Stimulated activated CD4-positive, alpha-beta T cell treated with anti-CD3 and anti-CD28 coated beads, Interleukin-1b, Interleukin-23, amount 100 ng/mL, for 48 hours (primary cell): ENCODE measurements at regions not wholly inside any gene's neighbourhood (a gene's known extent, or its start where the extent isn't known, plus 50 kb on each side); places are given as distances from the start of the nearest gene placed in this dataset.
"Not testable (repeated sequence)": the region's sequence is repeated elsewhere in the genome, so short reads cannot be mapped to it uniquely, and the experiment has no call there.

ENCODE experiments used
- DNase-seq: peaks from one replicate; pipeline ENCODE4 v3.0.0-alpha.2; 2020

- DNase-seq = no peak
Observed at GRCh38 chr5:17989567-17990563, 355.6 kb downstream of the TAF11L14 start.

DNA sequence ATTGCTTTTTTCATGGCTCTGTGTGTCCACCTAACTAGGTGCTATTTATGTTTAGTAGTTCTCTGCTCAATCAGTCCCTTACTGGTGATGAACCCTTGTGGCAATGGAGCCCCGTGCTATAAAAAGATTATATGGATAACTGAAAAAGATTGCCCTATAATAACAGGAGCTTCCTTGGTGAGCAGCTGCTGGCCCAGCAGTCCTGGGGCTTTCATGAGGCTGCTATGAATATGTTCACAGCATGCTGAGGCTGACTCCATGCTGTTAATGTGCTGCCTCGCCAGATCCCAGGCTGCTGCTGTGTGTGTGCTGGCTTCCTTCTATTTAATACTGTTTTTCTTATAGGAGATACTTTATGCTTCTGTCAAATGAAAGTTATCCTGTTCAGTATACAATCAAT, 357.5 kb downstream of the TAF11L14 start:
- no peak for DNase-seq

DNA sequence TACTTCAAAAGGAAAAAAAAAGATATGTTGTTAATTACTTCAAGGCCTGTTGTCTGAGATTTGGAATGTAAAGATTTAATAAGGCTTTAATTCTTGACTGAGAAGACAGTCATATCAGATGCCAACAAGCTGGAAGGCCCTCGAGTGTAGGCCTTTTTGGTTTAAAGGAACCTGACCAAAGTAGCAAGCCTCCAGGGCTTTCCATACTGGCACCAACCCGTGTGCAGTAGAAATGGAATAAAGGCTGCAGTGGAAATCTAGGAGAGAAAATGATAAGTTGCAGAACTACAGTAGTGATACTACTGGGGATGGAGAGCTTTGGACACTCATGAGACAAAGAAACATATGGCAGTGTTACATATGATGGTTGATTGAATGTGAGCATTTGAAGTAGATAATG, 358.0 kb downstream of the TAF11L14 start:
- no peak for DNase-seq

- DNase-seq = no peak
Observed at GRCh38 chr5:17995997-17996396, 361.7 kb downstream of the TAF11L14 start.

DNA sequence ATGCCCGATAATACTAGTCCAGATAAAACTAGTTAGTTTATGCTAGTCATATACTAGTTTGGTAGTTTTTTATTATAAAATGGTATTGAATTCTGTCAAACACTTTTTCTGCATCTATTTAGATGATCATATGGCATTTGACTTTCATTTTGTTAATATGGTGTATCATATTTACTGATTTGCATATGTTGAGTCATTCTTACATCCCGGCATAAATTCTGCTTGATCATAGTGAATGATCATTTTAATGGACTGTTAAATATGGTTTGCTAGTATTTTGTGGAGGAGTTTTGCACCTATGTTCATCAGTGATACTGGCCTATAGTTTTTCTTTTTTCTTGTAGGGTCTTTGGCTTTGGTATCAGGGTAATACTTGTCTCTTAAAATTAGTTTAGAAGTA, 365.6 kb downstream of the TAF11L14 start:
- DNase-seq = no peak

DNA sequence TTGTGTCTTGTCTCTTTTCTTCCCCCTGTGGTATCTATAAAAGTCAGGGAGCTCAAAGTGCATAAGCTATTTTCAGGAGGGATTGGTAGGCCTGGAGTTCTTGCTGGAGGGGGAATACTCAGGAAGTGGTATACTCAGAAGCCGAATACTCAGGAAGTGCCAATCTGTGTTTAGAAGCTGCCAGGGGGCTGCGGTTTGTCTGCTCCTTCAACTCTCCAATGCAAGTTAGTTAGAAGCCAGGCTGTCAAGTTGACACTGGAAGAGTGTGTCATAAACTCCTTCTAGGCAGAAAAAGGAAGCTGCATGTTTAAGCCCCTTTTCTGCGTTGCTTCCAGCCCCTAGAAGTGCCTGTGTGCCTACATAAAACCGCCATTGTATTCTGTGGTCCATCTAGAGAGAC, 366.5 kb downstream of the TAF11L14 start:
- DNase-seq = no peak

GRCh38 chr5:18003312-18003711, 369.1 kb downstream of the TAF11L14 start:
- no peak for DNase-seq

DNA sequence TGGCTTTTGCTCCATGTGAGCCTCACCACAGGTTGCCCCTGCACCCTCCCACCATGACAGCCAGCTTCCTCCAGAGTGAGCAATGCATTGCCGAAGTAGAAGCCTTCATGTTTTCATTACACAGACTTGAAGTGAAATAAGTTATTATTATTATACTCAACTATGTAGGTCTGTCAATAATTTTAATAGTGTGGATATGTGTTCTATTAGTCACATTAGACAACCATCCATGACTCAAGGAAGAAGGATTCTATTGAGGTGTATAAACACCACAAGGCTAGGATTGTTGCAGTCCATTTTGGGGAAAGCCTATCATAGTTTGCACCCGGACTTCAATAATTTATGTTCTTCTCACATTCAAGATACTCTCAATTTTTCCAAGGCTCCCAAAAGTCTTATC, 369.5 kb downstream of the TAF11L14 start:
- DNase-seq = no peak

- DNase-seq = not testable (repeated sequence)
Observed at GRCh38 chr5:18006235-18006634, 372.0 kb downstream of the TAF11L14 start.

GRCh38 chr5:18008940-18009339, 374.7 kb downstream of the TAF11L14 start:
- DNase-seq = no peak

DNA sequence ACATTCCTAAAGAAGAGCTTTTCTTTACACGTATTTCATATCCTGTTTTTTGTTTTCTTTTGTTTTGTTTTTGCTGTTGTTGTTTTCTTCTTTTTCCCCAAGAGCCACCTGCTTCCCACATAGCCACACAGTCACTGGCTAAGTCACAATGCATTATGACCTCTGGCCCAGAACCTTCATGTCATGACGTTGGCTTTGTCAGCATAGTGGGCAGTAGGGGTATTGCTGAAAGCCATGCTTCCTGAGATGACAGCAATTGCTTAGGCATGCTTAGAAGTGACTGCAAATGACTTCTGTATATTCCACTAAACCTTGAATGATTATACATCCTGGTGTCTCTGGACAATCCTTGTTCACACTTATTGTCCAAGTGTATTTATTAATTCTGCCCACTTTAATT, 375.8 kb downstream of the TAF11L14 start:
- DNase-seq = no peak

- no peak for DNase-seq
Observed at GRCh38 chr5:18018472-18018871, 384.2 kb downstream of the TAF11L14 start.

DNA sequence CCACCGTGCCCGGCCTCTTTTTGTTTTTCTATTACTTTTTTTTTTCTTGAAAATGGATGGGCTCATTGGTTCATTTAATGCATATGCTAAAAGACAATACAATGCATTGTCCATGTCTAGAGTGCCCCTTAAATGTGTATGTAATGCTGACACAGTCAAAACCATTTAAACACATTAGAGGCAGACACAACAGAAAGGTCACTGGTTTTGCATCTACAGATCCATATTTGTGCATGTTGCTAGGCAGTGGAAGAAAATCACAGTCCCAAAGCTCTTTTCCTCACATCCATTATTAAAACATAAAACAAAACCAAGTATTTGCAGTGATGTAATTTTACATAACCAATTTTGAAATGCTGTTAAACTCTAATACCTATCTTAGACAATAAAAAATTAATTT, 389.0 kb downstream of the TAF11L14 start:
- no peak for DNase-seq

DNA sequence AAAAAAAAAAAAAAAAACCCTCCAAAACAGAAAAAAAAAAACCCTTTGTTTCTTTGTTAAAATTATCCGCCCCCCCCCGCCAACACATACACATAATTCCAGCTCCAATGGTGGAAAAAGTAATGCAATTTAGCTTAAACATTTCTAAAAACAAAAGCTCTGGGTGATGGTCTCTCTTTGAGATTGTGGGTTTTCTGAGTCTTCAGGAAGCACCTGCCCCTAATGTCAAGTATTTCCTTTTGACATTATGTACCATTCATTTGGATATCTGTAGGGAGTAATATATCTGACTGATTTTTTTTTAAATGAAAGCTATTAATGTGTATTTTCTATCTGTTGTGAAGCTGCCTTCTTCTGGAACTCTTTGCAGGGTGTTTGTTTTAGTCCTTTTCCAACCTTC, 389.7 kb downstream of the TAF11L14 start:
- no peak for DNase-seq

DNA sequence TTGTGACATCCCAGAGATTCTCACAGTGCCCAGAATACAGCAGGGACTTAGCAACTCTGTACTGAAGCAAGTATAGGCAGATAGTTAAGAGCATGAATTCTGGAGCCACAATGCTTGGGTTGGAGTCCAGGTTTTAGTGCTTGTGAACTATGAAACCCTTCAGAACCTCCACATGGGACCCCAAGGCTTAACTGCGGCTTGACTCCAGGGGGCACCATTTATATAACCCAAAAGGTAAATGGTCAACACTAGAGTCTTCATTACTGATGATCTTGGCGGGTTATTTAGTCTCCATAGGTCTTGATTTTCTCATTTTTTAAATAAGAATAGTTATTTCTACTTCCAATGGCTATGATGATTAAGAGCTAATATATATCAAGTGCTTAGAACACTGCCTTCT, 390.3 kb downstream of the TAF11L14 start:
- DNase-seq = no peak

DNA sequence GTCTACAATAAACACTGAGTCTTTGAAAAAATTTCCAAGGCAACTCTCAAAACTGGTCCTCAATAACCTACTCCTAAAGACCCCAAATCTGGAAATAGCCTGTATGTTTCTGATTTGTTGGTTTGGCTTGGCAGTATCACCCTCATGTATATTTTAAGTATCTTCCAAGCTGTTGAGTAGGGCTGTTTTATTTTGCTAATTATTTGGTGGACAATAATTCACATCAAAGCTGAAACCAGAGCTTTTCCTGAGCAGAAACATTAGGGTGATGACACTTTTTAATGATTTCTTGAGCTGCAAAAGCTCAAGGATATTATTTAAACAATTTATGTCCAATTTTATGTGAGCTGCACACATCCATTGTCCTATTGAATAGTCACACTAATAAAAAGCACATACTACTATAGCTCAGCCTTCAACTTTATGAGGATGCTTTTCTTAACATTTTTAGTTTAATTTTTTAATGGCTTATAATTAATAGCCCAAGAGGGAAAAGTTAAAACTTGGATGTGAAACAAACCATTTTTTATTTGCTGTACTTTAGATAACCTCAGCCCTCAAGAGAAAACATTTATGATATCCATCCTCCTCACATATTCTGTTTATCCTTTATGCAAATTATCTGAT, 393.1 kb downstream of the TAF11L14 start:
- no peak for DNase-seq

DNA sequence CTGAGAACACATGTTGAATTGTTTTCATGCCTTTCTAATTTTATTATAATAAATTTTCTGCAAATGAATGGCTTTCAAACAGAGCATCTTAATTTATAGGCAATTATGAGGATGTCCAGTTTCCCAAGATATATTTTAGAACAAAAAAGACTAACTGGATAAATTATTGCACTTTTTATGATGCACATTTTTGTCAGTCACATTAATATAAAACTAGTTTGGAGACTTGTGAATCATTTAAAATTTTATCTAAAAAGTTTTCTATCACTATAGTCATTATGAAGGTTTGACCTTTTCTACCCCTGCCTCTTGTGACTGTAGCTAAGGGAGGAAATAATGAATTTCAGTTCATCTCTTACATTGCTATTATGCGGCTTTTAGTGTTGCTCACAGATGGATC, 393.8 kb downstream of the TAF11L14 start:
- no peak for DNase-seq

DNA sequence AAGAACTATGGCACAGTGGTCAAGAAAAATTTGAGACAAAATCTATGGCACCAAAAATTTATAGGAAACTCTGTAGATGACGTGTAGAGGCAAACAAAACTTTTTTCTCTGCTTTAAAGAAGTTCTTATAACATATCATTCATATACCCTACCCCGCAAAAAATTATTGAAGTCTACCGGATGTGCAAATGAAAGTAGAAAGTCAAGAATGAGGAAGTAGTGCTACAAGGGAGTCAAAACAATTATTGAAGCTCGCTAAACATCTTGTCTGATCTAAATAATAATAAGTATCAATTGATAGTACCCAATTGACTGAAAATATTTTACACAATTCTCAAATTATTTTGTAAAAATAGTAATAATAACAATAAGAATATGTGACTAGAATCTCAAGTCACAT, 398.5 kb downstream of the TAF11L14 start:
- DNase-seq = no peak

- no peak for DNase-seq
Observed at GRCh38 chr5:18036531-18036930, 402.3 kb downstream of the TAF11L14 start.

DNA sequence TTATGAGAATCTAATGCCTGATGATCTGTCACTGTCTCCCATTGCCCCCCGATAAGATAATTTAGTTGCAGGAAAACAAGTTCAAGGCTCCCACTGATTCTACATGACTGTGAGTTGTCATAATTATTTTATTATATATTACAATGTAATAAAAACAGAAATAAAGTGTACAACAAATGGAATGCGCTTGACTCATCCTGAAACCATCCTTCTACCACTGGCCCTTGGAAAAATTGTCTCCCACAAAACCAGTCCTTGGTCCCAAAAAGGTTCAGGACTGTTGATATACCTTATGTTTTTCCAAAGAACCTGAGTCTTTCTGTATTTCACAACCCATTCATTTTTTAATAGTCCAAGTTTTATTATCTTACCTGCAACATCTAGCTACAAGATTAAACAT, 403.5 kb downstream of the TAF11L14 start:
- no peak for DNase-seq

- no peak for DNase-seq
Observed at GRCh38 chr5:18043344-18043743, 409.1 kb downstream of the TAF11L14 start.

DNA sequence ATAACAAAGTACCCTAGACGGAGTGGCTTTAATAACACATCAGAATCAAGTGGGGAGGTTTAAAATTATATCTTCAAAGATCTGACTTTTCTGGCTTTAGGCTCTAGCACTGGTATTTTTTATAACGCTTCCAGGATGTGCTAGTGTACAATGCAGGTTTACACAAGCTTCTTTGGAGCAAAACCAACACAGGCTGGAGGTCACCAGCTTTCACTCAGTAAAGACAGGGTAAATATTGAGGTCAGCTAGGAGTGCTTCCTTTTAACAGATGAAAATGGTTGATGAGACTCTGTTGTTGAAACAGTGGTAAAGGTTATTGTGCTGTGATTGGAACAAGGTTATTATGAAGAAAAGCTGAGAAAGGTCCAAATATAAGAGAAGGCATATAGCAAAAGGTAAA, 414.2 kb downstream of the TAF11L14 start:
- DNase-seq = no peak

GRCh38 chr5:18050345-18050744, 416.1 kb downstream of the TAF11L14 start:
- DNase-seq = no peak

DNA sequence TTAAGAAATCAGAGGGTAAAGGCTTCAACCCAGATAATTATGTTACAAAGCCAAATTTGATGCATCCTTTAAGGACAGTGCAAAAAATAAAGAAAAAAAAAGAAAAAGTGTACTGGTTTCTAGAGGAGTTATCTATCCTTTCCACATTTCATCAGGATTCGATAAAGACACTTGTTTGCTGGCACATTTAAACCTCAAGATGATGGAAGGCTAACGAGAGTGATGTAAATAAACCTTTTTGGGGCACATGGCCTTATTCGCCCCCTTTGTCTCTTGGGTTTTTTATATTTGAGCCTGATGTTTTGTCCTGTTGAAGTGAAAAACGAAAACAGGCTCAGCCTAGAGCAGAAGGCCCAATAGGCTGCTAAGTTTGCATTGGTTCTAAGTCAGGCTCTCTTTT, 416.5 kb downstream of the TAF11L14 start:
- no peak for DNase-seq
